ENCODE measurements at regions not wholly inside any gene's neighbourhood (a gene's known extent, or its start where the extent isn't known, plus 50 kb on each side); places are given as distances from the start of the nearest gene placed in this dataset.

- no peak for TF ChIP-seq CTCF (conservative IDR thresholded peaks at IDR 0.05; ENCODE audit: low read length)
- no peak for TF ChIP-seq EZH2phosphoT487 (IDR thresholded peaks at IDR 0.05; ENCODE audit: borderline replicate concordance, low read depth, low read length)
These were observed 146.4 kb upstream of the FGF10 start for GRCh38 chr5:44535621-44536020.

Measured in OCI-LY7 (cell line).